Bronchial epithelial cell (primary cell): ENCODE measurements at regions not wholly inside any gene's neighbourhood (a gene's known extent, or its start where the extent isn't known, plus 50 kb on each side); places are given as distances from the start of the nearest gene placed in this dataset.
"Not testable (repeated sequence)": the region's sequence is repeated elsewhere in the genome, so short reads cannot be mapped to it uniquely, and the experiment has no call there.

ENCODE experiments used
- DNase-seq: peaks from one replicate; pipeline ENCODE4 v3.0.0-alpha.2; 2010; ENCODE audit warnings: low read depth
- FAIRE-seq: peaks from 2 replicates; lab custom pipeline; 2011; peaks lifted over from hg19 to GRCh38; lab: Jason Lieb, UNC
- H3K27me3 ChIP-seq: 2 replicates; pipeline ENCODE4 v1.5.1; 2011; ENCODE audit warnings: low read length; ENCODE audit not compliant: control insufficient read depth, insufficient read depth
- H3K36me3 ChIP-seq: 2 replicates; pipeline ENCODE4 v1.5.1; 2011; ENCODE audit warnings: low read length; ENCODE audit not compliant: control insufficient read depth, insufficient read depth
- H3K4me3 ChIP-seq: 2 replicates; pipeline ENCODE4 v1.5.1; 2011; ENCODE audit warnings: mild to moderate bottlenecking, low read depth, low read length, control low read depth

DNA sequence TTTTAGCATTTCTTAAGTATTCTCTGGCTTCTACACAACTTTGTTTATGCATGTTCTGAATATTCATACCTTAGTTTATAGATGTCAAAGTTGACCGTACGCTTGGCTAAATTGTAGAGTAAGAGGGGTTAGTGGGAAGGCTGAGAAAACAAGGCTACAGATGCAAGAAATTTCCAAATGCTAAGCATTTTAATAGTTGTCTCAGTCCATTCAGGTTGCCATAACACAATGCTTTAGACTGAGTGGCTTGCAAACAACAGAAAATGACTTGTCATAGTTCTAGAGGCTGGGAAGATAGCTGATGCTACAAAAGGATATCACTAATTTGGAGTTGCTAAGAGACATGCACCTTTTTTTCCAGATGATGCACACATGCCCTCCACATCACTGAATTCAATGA lies 53.0 kb upstream of the C1QTNF3 start:
- FAIRE-seq, H3K36me3 ChIP-seq, H3K27me3 ChIP-seq, DNase-seq, H3K4me3 ChIP-seq: not testable (repeated sequence)

DNA sequence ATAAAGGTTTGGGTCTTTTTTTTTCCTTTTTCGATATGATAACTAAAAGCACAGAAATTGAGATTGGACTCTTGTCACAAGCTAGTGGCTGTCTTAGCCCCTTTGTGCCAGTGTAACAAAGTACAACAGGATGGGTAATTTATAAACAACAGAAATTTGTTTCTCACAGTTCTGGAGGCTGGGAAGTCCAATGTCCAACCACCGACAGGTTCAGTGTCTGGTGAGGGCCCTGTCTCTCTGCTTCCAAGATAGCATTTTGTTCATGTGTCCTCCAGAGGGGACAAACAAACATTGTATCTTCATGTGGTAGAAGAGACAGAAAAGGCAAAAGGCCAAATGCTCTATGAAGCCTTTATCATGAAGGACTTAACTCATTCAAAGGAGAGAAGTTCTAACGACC lies 56.9 kb upstream of the C1QTNF3 start:
- H3K36me3 ChIP-seq, H3K27me3 ChIP-seq, H3K4me3 ChIP-seq, DNase-seq, FAIRE-seq: not testable (repeated sequence)

DNA sequence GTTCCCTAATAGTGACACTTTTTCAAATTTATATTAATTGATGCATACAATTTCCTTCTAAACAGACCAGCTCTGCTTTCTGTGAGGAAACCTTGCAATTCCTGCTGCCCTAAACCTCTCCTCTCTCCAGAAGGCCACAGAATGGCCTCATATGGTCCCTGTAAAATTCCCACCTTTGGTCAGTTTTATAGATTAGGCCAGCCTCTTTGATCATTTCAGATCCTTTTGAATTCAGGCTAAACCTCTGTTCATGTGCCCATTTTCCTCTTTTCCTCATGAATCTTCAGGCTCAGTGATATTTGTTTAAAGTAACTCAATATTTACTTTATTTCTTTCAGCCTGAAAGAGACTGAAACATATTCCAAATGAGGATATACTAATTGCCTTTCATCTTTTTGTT lies 58.6 kb upstream of the C1QTNF3 start:
- H3K36me3 ChIP-seq, FAIRE-seq, H3K27me3 ChIP-seq, DNase-seq, H3K4me3 ChIP-seq: not testable (repeated sequence)

DNA sequence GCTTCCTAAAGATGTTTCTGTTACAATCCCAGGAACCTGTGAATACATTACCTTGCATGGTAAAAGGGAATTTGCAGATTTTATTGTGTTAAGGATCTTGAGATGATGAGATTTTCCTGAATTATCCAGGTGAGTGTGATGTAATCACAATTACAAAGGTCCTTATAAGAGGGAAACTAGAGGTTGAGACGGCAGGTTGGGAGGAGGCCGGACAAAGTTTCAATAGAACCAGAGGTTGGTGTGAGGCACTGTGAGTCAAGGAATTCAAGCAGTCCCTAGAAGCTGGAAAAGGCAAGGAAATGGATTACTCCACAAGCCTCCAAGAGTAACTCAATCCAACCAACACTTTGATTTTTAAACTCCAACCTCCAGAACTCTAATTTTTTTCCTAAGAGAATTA lies 65.9 kb upstream of the C1QTNF3 start:
- H3K36me3 ChIP-seq, H3K4me3 ChIP-seq, DNase-seq, H3K27me3 ChIP-seq: not testable (repeated sequence)
- FAIRE-seq: peak; percentile 88

DNA sequence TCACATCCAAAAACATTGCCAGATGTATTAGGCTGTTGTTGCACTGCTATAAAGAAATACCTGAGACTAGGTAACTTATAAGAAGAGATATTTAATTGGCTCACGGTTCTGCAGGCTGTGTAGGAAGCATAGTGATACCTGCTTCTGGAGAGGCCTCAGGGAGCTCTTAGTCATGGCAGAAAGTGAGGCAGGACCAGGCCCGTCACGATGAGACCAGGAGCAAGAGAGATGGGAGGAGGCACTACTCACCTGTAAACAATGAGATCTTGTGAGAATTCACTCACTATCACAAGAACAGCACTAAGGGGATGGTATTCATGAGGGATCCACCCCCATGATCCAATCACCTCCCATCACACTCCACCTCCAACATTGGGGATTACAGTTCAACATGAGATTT lies 81.3 kb upstream of the C1QTNF3 start:
- not testable (repeated sequence) for H3K27me3 ChIP-seq, H3K4me3 ChIP-seq, FAIRE-seq, H3K36me3 ChIP-seq
- DNase-seq: peak; percentile 84

DNA sequence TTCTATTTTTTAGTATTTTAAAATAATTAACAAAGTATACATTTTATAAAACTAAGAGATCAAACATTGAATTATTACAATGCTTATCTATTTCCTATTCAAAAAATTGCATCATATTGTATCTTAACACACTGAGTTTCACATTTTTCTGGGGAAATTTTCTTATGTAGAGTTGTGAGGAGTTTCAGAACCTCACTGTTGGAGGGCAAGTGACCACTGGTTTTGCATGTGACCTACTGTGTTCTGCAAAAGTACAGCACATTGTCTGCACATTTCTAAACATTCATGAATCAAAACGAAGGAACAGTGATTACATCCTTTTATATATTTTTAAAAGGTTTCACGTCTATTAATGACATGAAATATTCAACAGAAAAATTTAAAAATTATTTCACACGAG lies 82.3 kb upstream of the C1QTNF3 start:
- not testable (repeated sequence) for H3K4me3 ChIP-seq, H3K36me3 ChIP-seq, DNase-seq, H3K27me3 ChIP-seq, FAIRE-seq

DNA sequence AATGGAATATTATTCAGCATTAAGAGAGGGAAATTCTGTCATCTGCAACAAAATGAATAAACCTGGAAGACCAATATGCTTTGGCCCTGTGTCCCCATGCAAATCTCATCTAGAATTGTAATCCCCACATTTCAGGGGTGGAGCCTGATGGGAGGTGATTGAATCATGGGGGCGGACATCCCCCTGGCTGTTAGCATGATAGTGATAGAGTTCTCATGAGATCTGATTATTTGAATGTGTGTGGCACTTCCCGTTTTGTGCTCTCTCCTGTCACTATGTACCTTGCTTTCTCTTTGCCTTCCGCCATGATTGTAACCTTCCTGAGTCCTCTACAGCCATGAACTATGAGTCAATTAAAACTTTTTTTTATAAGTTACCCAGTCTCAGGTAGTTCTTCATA lies 83.7 kb upstream of the C1QTNF3 start:
- FAIRE-seq, H3K36me3 ChIP-seq, DNase-seq, H3K27me3 ChIP-seq, H3K4me3 ChIP-seq: not testable (repeated sequence)

DNA sequence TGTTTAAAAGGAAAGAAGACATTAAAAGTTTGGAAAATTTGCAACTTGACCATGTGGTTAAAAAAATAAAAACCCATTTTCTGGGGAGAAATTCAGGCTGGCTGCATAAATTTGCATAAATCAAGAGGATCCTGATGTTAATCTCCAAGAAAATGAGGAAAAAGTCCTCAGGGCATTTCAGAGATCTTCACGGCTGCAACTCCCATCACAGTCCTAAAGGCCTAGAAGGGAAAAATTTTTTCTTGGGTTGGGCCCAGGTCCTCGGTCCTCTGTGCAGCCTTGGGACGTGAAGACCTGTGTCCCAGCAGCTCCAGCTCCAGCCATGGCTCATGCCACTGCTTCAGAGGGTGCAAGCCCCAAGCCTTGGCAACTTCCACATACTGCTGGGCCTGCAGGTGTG lies 84.8 kb upstream of the C1QTNF3 start:
- DNase-seq, FAIRE-seq, H3K36me3 ChIP-seq, H3K27me3 ChIP-seq, H3K4me3 ChIP-seq: not testable (repeated sequence)

DNA sequence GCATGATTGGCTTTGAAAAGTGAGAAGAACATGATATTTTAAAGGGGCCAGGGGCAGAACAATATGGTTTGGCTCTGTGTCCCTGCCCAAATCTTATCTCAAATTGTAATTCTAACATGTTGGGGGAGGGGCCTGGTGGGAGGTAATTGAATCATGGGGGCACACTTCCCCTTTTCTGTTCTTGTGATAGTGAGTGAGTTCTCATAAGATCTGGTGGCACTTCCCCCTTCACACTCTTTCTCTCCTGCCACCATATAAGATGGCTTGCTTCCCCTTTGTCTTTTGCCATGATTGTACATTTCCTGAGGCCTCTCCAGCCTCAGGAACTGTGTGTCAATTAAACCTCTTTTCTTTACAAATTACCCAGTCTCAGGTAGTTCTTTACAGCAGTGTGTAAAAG lies 85.9 kb upstream of the C1QTNF3 start:
- H3K4me3 ChIP-seq, H3K36me3 ChIP-seq, H3K27me3 ChIP-seq, FAIRE-seq, DNase-seq: not testable (repeated sequence)

DNA sequence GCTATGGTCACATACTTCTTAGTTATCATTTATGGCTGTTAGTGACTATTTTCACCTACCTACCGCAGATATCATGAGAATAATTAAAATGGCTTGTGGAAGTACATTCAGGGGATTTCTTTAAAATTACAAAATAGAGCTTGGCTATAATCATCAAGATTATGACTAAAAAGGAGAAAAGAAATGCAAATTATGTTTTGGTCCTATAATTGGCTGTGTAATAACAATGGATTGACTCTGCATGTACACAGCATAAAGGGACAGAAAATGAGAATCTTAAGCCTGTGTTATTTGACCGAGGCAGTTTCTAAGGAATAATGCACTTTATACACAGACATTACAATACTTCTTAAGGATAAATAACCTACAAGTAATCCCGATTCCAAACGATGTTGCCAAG lies 112.0 kb upstream of the C1QTNF3 start:
- not testable (repeated sequence) for H3K27me3 ChIP-seq, FAIRE-seq, DNase-seq, H3K36me3 ChIP-seq, H3K4me3 ChIP-seq

DNA sequence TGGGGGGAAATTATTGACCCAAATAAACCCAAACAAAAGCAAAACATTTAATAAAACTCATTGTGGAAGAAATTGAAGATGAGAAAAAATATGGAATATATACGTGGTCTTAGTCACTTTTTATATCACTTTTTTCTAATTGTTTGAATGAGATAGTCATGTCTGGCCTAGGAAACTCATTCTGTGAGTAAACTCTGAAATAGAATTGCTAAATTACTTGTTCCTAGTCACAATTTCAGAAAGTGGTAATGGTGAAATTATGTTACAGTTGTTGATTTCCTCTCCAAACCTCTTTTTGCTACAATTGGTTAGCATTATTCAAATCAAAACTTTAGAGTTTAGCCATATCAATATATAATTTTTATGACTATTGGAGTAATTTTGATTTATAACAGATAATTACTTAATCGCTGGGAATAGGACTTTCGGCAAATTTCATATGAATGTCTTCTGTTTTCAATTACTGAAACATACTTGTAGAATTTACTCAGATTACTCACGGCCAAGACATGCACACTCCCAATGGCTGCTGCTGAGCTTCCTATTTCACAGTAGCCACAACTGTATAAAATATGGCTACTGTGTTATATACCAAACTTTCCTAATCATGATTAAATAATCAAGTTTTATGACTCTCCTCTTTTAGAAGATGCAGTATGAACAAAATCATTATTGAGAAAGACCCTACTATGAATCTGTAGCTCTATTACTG lies 113.8 kb upstream of the C1QTNF3 start:
- not testable (repeated sequence) for FAIRE-seq, DNase-seq, H3K36me3 ChIP-seq, H3K4me3 ChIP-seq, H3K27me3 ChIP-seq

DNA sequence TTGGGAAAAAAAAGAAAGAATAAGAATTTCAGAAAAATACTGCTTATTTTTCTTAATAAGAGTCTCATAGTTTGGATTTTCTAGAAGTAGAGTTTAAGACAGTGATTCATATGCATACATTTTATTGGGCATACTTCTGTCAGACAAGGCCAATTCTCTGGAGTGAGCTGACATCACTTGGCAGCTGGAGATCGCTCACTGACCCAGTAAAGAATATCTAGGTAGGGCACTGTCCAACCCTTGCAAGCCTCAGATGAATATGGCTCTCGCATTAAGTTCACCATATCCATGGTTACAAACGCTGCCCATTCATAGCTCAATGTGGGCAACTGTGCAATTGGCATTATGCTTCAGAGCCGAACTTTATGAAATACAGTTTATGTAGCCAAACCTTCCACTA lies 117.9 kb upstream of the C1QTNF3 start:
- not testable (repeated sequence) for DNase-seq, H3K36me3 ChIP-seq, H3K27me3 ChIP-seq, H3K4me3 ChIP-seq, FAIRE-seq

DNA sequence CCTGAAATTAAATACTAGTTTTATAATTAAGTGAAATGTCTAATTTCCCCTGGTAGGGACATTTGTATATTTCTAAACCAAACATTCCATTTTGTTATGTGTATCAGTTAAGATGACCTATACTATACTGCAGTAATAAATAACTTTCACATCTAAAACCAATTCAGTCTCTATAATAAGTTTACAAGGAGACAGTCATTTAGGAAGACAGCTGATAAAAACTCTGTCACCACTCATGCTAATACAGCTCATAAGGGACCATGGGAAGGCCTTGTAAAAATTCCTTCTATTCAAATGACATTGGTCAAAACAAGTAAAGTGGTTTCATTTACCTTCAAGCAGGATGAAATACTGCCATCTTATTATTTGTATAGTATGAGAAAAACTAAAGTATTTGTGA lies 128.4 kb upstream of the C1QTNF3 start:
- not testable (repeated sequence) for H3K36me3 ChIP-seq, FAIRE-seq, DNase-seq

DNA sequence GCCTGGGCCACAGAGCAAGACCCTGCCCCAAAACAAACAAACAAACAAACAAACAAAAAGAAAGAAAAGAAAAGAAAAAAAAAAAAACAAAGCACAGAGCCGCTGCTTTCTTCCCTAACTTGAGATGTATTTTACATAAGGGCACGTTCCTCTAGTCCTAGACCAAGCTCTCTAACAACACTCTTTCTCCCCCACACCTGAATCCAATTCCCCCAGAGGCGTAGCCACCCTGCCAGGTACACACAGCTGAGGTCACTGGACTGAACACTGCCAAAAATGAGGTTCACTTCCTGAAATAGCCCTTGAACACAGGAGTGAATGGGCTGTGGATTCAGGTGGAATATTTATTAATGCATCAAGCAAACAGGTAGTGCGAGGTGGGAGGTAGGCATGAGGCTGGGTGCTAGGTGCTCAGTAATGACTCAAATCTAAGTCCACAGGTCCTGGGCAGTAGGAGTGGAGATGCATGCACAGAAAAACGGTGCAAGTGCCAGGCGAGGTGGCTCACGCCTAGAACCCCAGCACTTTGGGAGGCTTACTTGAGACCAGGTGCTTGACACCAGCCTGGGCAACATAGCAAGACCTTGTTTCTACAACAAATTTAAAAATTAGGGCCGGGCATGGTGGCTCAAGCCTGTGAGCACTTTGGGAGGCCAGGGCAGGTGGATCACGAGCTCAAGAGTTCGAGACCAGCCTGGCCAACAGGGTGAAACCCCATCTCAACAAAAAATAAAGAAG lies 136.6 kb upstream of the C1QTNF3 start:
- H3K36me3 ChIP-seq, H3K27me3 ChIP-seq, FAIRE-seq, DNase-seq, H3K4me3 ChIP-seq: not testable (repeated sequence)

More for the DNA sequence above, 128.4 kb upstream of the C1QTNF3 start:
- H3K27me3 ChIP-seq, H3K4me3 ChIP-seq: not testable (repeated sequence)

DNA sequence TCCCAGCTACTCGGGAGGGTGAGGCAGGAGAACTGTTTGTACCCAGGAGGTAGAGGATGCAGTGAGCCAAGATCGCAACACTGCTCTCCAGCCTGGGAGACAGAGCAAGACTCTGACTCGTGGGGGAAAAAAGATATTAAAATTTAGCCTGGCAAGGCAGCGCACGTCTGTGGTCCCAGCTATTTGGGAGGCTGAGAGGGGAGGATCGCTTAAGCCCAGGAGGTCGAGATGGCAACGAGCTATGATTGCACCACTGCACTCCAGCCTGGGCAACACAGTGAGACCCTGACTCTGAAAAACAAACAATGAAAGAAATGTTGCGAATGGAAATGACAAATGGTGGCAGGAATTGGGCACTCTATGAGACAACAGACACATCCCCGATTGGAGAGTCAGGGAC lies 137.2 kb upstream of the C1QTNF3 start:
- not testable (repeated sequence) for FAIRE-seq, H3K27me3 ChIP-seq, H3K36me3 ChIP-seq, H3K4me3 ChIP-seq, DNase-seq
